H1 (cell line): ENCODE measurements at regions not wholly inside any gene's neighbourhood (a gene's known extent, or its start where the extent isn't known, plus 50 kb on each side); places are given as distances from the start of the nearest gene placed in this dataset.

Source experiments
- CTCF ChIA-PET: fragments of 300-600 bp; sonication (Branson Sonifier 250); formaldehyde crosslinking; loops from one replicate; lab custom pipeline; 2021; ENCODE audit not compliant: partially characterized antibody; lab: Charles Lee
- POLR2A ChIA-PET: fragments of 300-600 bp; sonication (Branson Sonifier 250); formaldehyde crosslinking; loops from one replicate; lab custom pipeline; 2021; ENCODE audit warnings: inconsistent platforms; ENCODE audit not compliant: partially characterized antibody; lab: Charles Lee
- DNase-seq, 2 experiments: peaks; one replicate each; pipeline versions ENCODE4 v3.0.0 to v3.0.0-alpha.2; 2010 to 2022; ENCODE audit warnings: low spot score in 2 of 2, low read depth in 1 of 2, mixed read lengths in 1 of 2
- FAIRE-seq: peaks from 2 replicates; lab custom pipeline; 2011; peaks lifted over from hg19 to GRCh38; lab: Jason Lieb, UNC
- H2AFZ ChIP-seq: 2 replicates; pipeline ENCODE4 v1.8.1; 2012; ENCODE audit warnings: low read length, inconsistent platforms
- H2AK5ac ChIP-seq: 2 replicates; pipeline ENCODE4 v1.6.1; 2013; ENCODE audit warnings: low read depth, low read length
- H2BK120ac ChIP-seq: replicated peaks from 2 replicates; pipeline ENCODE3; 2013; ENCODE audit warnings: low read depth, low read length, inconsistent platforms
- H2BK12ac ChIP-seq: 2 replicates; pipeline ENCODE4 v1.6.1; 2013; ENCODE audit warnings: low read depth, low read length
- H2BK15ac ChIP-seq: 2 replicates; pipeline ENCODE4 v1.6.1; 2013; ENCODE audit warnings: low read length
- H2BK20ac ChIP-seq: 2 replicates; pipeline ENCODE4 v1.6.1; 2013; ENCODE audit warnings: low read length
- H2BK5ac ChIP-seq: 2 replicates; pipeline ENCODE4 v1.6.1; 2013; ENCODE audit warnings: low read depth, low read length
- H3K14ac ChIP-seq: 2 replicates; pipeline ENCODE4 v1.6.1; 2013; ENCODE audit warnings: inconsistent platforms; ENCODE audit not compliant: insufficient read length
- H3K18ac ChIP-seq: 2 replicates; pipeline ENCODE4 v1.6.1; 2013; ENCODE audit warnings: low read length; ENCODE audit errors: extremely low read depth
- H3K23ac ChIP-seq: 2 replicates; pipeline ENCODE4 v1.6.1; 2013; ENCODE audit warnings: inconsistent platforms; ENCODE audit not compliant: insufficient read length
- H3K23me2 ChIP-seq: 2 replicates; pipeline ENCODE4 v1.6.1; 2013; ENCODE audit warnings: low read depth, low read length
- H3K27ac ChIP-seq: 2 replicates; pipeline ENCODE4 v1.6.1; 2011; ENCODE audit warnings: low read depth, low read length, inconsistent platforms
- H3K27me3 ChIP-seq, 4 experiments: replicated peaks in 1 of 4; 1 replicate in 1 of 4; 2 replicates in 3 of 4; pipeline versions ENCODE4 v1.6.1 to v1.8.1; 2011 to 2013; ENCODE audit warnings: low read length in 3 of 4, mild to moderate bottlenecking in 3 of 4, inconsistent platforms in 2 of 4, mixed read lengths in 2 of 4, moderate library complexity in 1 of 4; ENCODE audit not compliant: control insufficient read depth in 3 of 4, insufficient read depth in 3 of 4; ENCODE audit errors: extremely low read depth in 1 of 4
- H3K36me3 ChIP-seq, 4 experiments: 2 replicates each; pipeline versions ENCODE4 v1.6.1 to v1.8.1; 2011 to 2013; ENCODE audit warnings: mild to moderate bottlenecking in 4 of 4, low read length in 3 of 4, moderate library complexity in 2 of 4, control low read depth in 1 of 4, inconsistent platforms in 1 of 4; ENCODE audit not compliant: insufficient read depth in 4 of 4, control insufficient read depth in 2 of 4
- H3K4ac ChIP-seq: replicated peaks from 2 replicates; pipeline ENCODE3; 2013; ENCODE audit warnings: low read length, low read depth, mixed read lengths, inconsistent platforms; ENCODE audit not compliant: insufficient read length
- H3K4me1 ChIP-seq, 4 experiments: replicated peaks in 1 of 4; 1 replicate in 1 of 4; 2 replicates in 3 of 4; pipeline versions ENCODE4 v1.6.1 to v1.8.1; 2011 to 2013; ENCODE audit warnings: low read length in 3 of 4, inconsistent platforms in 2 of 4, mixed read lengths in 1 of 4; ENCODE audit not compliant: insufficient read depth in 4 of 4, control insufficient read depth in 3 of 4
- H3K4me2 ChIP-seq, 2 experiments: 2 replicates each; pipeline versions ENCODE4 v1.6.1 to v1.8.1; 2011 to 2013; ENCODE audit warnings: low read depth in 2 of 2, low read length in 2 of 2, control low read depth in 1 of 2, inconsistent platforms in 1 of 2, mild to moderate bottlenecking in 1 of 2; ENCODE audit not compliant: insufficient read depth in 1 of 2
- H3K4me3 ChIP-seq, 4 experiments: fragments of 200-600, 300-600 bp in 1 of 4; sonication (generic), shearing (Covaris generic), sonication (Bioruptor Twin) in 1 of 4; 2 replicates each; pipeline versions ENCODE4 v1.5.1 to v1.8.1; 2011 to 2016; ENCODE audit warnings: low read length in 4 of 4, low read depth in 3 of 4, control low read depth in 2 of 4, inconsistent platforms in 2 of 4, mild to moderate bottlenecking in 2 of 4, mixed read lengths in 1 of 4, moderate library complexity in 1 of 4; ENCODE audit not compliant: insufficient read depth in 2 of 4; ENCODE audit errors: extremely low read depth in 1 of 4
- H3K56ac ChIP-seq: replicated peaks from 2 replicates; pipeline ENCODE3; 2013; ENCODE audit warnings: low read depth, mild to moderate bottlenecking, mixed read lengths, low read length, inconsistent platforms; ENCODE audit not compliant: insufficient read length
- H3K79me1 ChIP-seq: 2 replicates; pipeline ENCODE4 v1.6.1; 2013; ENCODE audit warnings: low read depth, low read length, control low read depth
- H3K79me2 ChIP-seq, 2 experiments: 2 replicates each; pipeline versions ENCODE4 v1.6.1 to v1.8.1; 2012 to 2013; ENCODE audit warnings: low read length in 2 of 2, mild to moderate bottlenecking in 2 of 2, inconsistent platforms in 1 of 2; ENCODE audit not compliant: insufficient read depth in 2 of 2, control insufficient read depth in 1 of 2
- H3K9ac ChIP-seq, 4 experiments: replicated peaks in 1 of 4; 1 replicate in 1 of 4; 2 replicates in 3 of 4; pipeline versions ENCODE4 v1.6.1 to v1.8.1; 2011 to 2013; ENCODE audit warnings: low read depth in 3 of 4, low read length in 3 of 4, control low read depth in 2 of 4, mild to moderate bottlenecking in 2 of 4, moderate library complexity in 2 of 4, inconsistent platforms in 1 of 4; ENCODE audit errors: extremely low read depth in 1 of 4
- H3K9me3 ChIP-seq, 2 experiments: 2 replicates each; pipeline versions ENCODE4 v1.6.1 to v1.8.1; 2012 to 2013; ENCODE audit warnings: mild to moderate bottlenecking in 2 of 2, moderate library complexity in 2 of 2, control low read depth in 1 of 2, inconsistent platforms in 1 of 2, low read depth in 1 of 2, low read length in 1 of 2, mixed read lengths in 1 of 2; ENCODE audit not compliant: insufficient read depth in 2 of 2
- H4K20me1 ChIP-seq, 2 experiments: replicated peaks in 1 of 2; 2 replicates each; pipeline versions ENCODE3 to v1.8.1; 2011 to 2013; ENCODE audit warnings: inconsistent platforms in 2 of 2, low read length in 2 of 2, mild to moderate bottlenecking in 1 of 2; ENCODE audit not compliant: insufficient read depth in 2 of 2, control insufficient read depth in 1 of 2
- H4K5ac ChIP-seq: 2 replicates; pipeline ENCODE4 v1.6.1; 2013; ENCODE audit warnings: low read length, low read depth, mixed read lengths, inconsistent platforms; ENCODE audit not compliant: insufficient read length
- H4K8ac ChIP-seq: 2 replicates; pipeline ENCODE4 v1.8.0; 2013; ENCODE audit warnings: mild to moderate bottlenecking, moderate library complexity, low read length, inconsistent platforms; ENCODE audit not compliant: insufficient read depth; ENCODE audit errors: extremely low read depth
- H4K91ac ChIP-seq: replicated peaks from 2 replicates; pipeline ENCODE3; 2013; ENCODE audit warnings: low read length, mixed read lengths, inconsistent platforms; ENCODE audit not compliant: insufficient read length
- CBX8 ChIP-seq: fragments of 300-800, 300-1000 bp; sonication (generic); IDR thresholded peaks from 2 replicates; pipeline ENCODE4 v1.7.1; 2016; ENCODE audit warnings: low read depth, low read length, borderline replicate concordance
- CHD1 ChIP-seq: IDR thresholded peaks from 2 replicates; pipeline ENCODE4 v1.6.1; 2012; ENCODE audit warnings: low read depth, low read length, improper control_type of control experiment
- EGR1 ChIP-seq: IDR thresholded peaks from 2 replicates; pipeline ENCODE4 v1.6.1; 2011; ENCODE audit warnings: low read depth, low read length, borderline replicate concordance
- GABPA ChIP-seq: IDR thresholded peaks from 2 replicates; pipeline ENCODE4 v1.6.1; 2011; ENCODE audit warnings: mild to moderate bottlenecking, low read length, moderate library complexity, borderline replicate concordance; ENCODE audit not compliant: insufficient read depth
- GTF2F1 ChIP-seq: IDR thresholded peaks from 2 replicates; pipeline ENCODE4 v1.6.1; 2012; ENCODE audit warnings: low read depth, low read length, improper control_type of control experiment, borderline replicate concordance
- KDM1A ChIP-seq: fragments of 200-600, 300-600 bp; sonication (generic); IDR thresholded peaks from 2 replicates; pipeline ENCODE4 v1.7.1; 2016; ENCODE audit warnings: mild to moderate bottlenecking, low read length, borderline replicate concordance
- MAFK ChIP-seq: IDR thresholded peaks from 2 replicates; pipeline ENCODE4 v1.6.1; 2012; ENCODE audit warnings: low read depth, mild to moderate bottlenecking, improper control_type of control experiment, low read length
- PHF8 ChIP-seq: fragments of 200-600 bp; sonication (generic); conservative IDR thresholded peaks from 2 replicates; pipeline ENCODE4 v1.7.1; 2012; ENCODE audit warnings: low read depth, mild to moderate bottlenecking, inconsistent platforms, low read length, moderate library complexity
- RBBP5 ChIP-seq: IDR thresholded peaks from 2 replicates; pipeline ENCODE4 v1.7.1; 2012; ENCODE audit warnings: low read depth, mild to moderate bottlenecking, inconsistent platforms, low read length, moderate library complexity, borderline replicate concordance
- RXRA ChIP-seq: IDR thresholded peaks from 2 replicates; pipeline ENCODE4 v1.6.1; 2011; ENCODE audit warnings: low read depth, mild to moderate bottlenecking, low read length, moderate library complexity; ENCODE audit not compliant: insufficient read depth
- SAP30 ChIP-seq: fragments of 300-600 bp; sonication (generic); IDR thresholded peaks from 2 replicates; pipeline ENCODE4 v1.7.1; 2012; ENCODE audit warnings: low read length, moderate library complexity, mild to moderate bottlenecking, inconsistent platforms; ENCODE audit not compliant: insufficient read depth, insufficient replicate concordance
- SIN3A ChIP-seq, 2 experiments: IDR thresholded peaks in 1 of 2; conservative IDR thresholded peaks in 1 of 2; 2 replicates each; pipeline ENCODE4 v1.6.1; 2011 to 2012; ENCODE audit warnings: low read length in 2 of 2, improper control_type of control experiment in 1 of 2, low read depth in 1 of 2, mild to moderate bottlenecking in 1 of 2
- SIRT6 ChIP-seq: IDR thresholded peaks from one replicate; pipeline ENCODE4 v1.7.1; 2012; ENCODE audit warnings: low read length, inconsistent platforms
- TBP ChIP-seq: IDR thresholded peaks from 2 replicates; pipeline ENCODE4 v1.6.1; 2011; ENCODE audit warnings: low read depth, low read length, improper control_type of control experiment
- TEAD4 ChIP-seq: IDR thresholded peaks from 2 replicates; pipeline ENCODE4 v1.6.1; 2012; ENCODE audit warnings: low read depth, low read length, inconsistent platforms, mixed read lengths
- WGBS, 2 experiments: shearing (Covaris generic) in 1 of 2; methylation state at CpG; one replicate each; pipeline versions ENCODE4 v1.1.6 to v1.1.7; 2013 to 2015; ENCODE audit warnings: low lambda C conversion rate in 2 of 2, mixed read lengths in 2 of 2, inconsistent platforms in 1 of 2, low coverage in 1 of 2, missing lambda C conversion rate in 1 of 2; ENCODE audit not compliant: insufficient replicate concordance in 2 of 2, insufficient coverage in 1 of 2, insufficient read length in 1 of 2; ENCODE audit errors: extremely low coverage in 1 of 2, missing lambda C conversion rate in 1 of 2; 5-methylcytosine and 5-hydroxymethylcytosine counted together

- no peak overlapping the region for H3K27ac ChIP-seq
- no peak overlapping the region for H3K56ac ChIP-seq
- no peak for FAIRE-seq
- H3K14ac ChIP-seq: no peak overlapping the region
- H3K9ac ChIP-seq: no peak overlapping the region
- H3K4ac ChIP-seq: no peak overlapping the region
- no peak overlapping the region for H2AFZ ChIP-seq
- WGBS, 2 experiments: 80% methylated on average over 2 of the region's 2 CpGs; no CpG with 5 or more reads in 1 of the 2 experiments
- no peak overlapping the region for H2BK20ac ChIP-seq
- no peak overlapping the region for H2AK5ac ChIP-seq
- no peaks in the 10 kb centered on the region for H3K79me2 ChIP-seq
- H2BK120ac ChIP-seq: no peak overlapping the region
- no peak overlapping the region for H3K4me3 ChIP-seq
- no peak overlapping the region for H3K23ac ChIP-seq
- no peaks in the 10 kb centered on the region for H3K23me2 ChIP-seq
- no peak overlapping the region for H2BK5ac ChIP-seq
- H3K36me3 ChIP-seq: no peaks in the 10 kb centered on the region
- H3K27me3 ChIP-seq: no peaks in the 10 kb centered on the region
- H4K8ac ChIP-seq: no peak overlapping the region
- H3K4me1 ChIP-seq: no peaks in the 10 kb centered on the region
- H4K91ac ChIP-seq: no peak overlapping the region
- DNase-seq: no peak
- no peak overlapping the region for H2BK15ac ChIP-seq
- no peak overlapping the region for H3K18ac ChIP-seq
- CTCF ChIA-PET: no interaction called here
- H4K5ac ChIP-seq: no peak overlapping the region
- H4K20me1 ChIP-seq: no peaks in the 10 kb centered on the region
- H2BK12ac ChIP-seq: no peak overlapping the region
- H3K9me3 ChIP-seq: no peaks in the 10 kb centered on the region
- H3K79me1 ChIP-seq: no peaks in the 10 kb centered on the region
- POLR2A ChIA-PET: no interaction called here
- no peak overlapping the region for H3K4me2 ChIP-seq
- TF ChIP-seq RBBP5 (no peak), CBX8 (no peak), GTF2F1 (no peak), TBP (no peak), RXRA (no peak), GABPA (no peak), EGR1 (no peak), SIRT6 (no peak), SIN3A (conservative IDR thresholded peaks at IDR 0.05 in 1 of 2, IDR thresholded peaks at IDR 0.05 in 1 of 2; ENCODE audit: low read depth in 1 of 2, low read length in 2 of 2) (no peak), CHD1 (no peak), MAFK (no peak), PHF8 (no peak), SAP30 (no peak), TEAD4 (no peak), KDM1A (no peak)
Measured at GRCh38 chr16:64481497-64481896, 640.4 kb downstream of the CDH11 start.
